ENCODE measurements at regions not wholly inside any gene's neighbourhood (a gene's known extent, or its start where the extent isn't known, plus 50 kb on each side); places are given as distances from the start of the nearest gene placed in this dataset.

DNA sequence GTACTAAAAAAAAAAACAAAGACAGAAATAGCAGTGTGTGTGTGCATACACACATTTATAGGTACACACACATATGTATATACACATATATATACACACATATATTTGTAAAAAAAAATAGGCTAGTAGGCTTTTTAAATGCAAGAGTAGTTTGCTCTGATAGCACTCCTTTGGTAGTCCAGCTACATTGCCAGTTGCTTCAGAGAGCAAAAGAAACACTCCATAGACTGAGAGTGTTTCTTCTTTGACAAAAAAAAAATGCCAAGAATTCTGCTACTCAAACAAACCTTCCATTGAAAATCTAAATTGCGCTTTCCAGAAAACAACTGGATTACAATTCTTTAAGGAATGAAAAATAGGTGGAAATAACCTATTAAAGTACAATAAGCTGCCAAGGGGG is 365.9 kb upstream of the GALNT5 start:
- no peak for TF ChIP-seq POLR2A (IDR thresholded peaks at IDR 0.05)
- TF ChIP-seq, protein P1, sequence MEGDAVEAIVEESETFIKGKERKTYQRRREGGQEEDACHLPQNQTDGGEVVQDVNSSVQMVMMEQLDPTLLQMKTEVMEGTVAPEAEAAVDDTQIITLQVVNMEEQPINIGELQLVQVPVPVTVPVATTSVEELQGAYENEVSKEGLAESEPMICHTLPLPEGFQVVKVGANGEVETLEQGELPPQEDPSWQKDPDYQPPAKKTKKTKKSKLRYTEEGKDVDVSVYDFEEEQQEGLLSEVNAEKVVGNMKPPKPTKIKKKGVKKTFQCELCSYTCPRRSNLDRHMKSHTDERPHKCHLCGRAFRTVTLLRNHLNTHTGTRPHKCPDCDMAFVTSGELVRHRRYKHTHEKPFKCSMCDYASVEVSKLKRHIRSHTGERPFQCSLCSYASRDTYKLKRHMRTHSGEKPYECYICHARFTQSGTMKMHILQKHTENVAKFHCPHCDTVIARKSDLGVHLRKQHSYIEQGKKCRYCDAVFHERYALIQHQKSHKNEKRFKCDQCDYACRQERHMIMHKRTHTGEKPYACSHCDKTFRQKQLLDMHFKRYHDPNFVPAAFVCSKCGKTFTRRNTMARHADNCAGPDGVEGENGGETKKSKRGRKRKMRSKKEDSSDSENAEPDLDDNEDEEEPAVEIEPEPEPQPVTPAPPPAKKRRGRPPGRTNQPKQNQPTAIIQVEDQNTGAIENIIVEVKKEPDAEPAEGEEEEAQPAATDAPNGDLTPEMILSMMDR (IDR thresholded peaks at IDR 0.05), result no peak

All from adrenal gland (tissue), 5 donors.